ENCODE measurements at regions not wholly inside any gene's neighbourhood (a gene's known extent, or its start where the extent isn't known, plus 50 kb on each side); places are given as distances from the start of the nearest gene placed in this dataset.

DNA sequence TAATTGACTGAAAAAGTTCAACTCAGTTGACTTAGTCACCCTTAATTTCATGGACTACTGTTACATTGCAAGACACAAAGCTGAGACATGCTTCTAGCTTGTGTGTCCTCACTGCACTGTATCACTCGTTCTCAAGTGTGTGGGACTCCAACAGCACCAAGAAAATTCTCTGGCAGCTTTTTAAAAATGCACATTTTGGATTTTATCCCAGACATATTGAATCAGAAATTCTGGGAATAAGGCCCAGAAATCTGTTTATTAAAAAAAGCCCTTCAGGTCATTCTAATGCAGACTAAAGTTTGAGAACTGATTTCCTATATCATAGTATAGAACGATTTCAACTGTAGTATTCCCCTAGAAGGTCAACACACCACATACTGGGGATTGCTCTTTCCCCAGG lies 1485.3 kb downstream of the PCDH9 start:
- peak; percentile 52 for DNase-seq (ENCODE audit: low read depth)
- TF ChIP-seq, protein P1, sequence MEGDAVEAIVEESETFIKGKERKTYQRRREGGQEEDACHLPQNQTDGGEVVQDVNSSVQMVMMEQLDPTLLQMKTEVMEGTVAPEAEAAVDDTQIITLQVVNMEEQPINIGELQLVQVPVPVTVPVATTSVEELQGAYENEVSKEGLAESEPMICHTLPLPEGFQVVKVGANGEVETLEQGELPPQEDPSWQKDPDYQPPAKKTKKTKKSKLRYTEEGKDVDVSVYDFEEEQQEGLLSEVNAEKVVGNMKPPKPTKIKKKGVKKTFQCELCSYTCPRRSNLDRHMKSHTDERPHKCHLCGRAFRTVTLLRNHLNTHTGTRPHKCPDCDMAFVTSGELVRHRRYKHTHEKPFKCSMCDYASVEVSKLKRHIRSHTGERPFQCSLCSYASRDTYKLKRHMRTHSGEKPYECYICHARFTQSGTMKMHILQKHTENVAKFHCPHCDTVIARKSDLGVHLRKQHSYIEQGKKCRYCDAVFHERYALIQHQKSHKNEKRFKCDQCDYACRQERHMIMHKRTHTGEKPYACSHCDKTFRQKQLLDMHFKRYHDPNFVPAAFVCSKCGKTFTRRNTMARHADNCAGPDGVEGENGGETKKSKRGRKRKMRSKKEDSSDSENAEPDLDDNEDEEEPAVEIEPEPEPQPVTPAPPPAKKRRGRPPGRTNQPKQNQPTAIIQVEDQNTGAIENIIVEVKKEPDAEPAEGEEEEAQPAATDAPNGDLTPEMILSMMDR (IDR thresholded peaks at IDR 0.05; ENCODE audit: low read depth, low read length, missing control alignments) = no peak
- in situ Hi-C loops (cut with HindIII; ENCODE audit: low sequenced_read_pairs) = no loop called here

DNA sequence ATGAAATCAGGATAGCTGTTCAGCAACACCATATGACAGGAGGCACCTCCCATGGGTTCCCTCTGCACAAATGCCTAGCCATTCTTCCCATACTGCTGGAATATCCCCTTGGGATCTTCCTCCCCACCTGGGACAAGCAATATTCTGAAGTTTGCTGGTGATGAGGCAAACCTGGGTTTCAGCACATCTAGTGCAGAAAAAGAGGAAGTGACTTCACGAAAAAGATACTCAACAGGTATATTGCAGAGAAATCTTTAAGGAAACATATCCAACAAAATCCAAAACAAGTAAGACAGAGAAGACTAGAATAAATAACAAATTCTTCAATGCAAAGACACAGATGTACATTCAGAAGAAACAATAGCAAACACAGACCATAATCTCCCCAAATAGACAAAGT lies 1497.0 kb downstream of the PCDH9 start:
- TF ChIP-seq, protein P1 (IDR thresholded peaks at IDR 0.05; ENCODE audit: low read depth, low read length, missing control alignments) = no peak
- no peak overlapping the region for H3K4me3 ChIP-seq (ENCODE audit: low read depth, low read length)
- in situ Hi-C loops (cut with HindIII; ENCODE audit: low sequenced_read_pairs) = no loop called here
- no peak for DNase-seq (ENCODE audit: low read depth)

More for the DNA sequence above, 1485.3 kb downstream of the PCDH9 start:
- no peak overlapping the region for H3K4me3 ChIP-seq (ENCODE audit: low read depth, low read length)

DNA sequence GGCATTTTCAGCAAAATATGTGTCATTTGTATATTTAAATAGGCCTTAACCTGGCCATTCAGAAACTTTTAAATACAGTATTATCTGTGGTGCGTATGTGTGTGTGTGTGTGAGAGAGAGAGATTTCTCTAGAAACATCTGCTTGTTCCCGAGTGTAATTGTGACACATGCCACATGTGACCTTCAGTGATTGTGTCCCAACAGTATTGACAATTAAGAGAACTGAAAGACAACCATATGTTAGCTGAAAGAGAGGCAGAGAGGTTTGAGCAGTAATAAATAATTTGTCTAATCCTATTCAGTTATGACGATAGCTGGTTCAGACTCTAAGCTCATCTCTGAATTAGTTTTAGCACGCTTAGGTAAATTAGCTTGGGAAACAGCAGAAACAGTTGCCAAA lies 1503.1 kb downstream of the PCDH9 start:
- DNase-seq (ENCODE audit: low read depth) = no peak
- TF ChIP-seq, protein P1 (IDR thresholded peaks at IDR 0.05; ENCODE audit: low read depth, low read length, missing control alignments) = no peak
- in situ Hi-C loops (cut with HindIII; ENCODE audit: low sequenced_read_pairs) = no loop called here
- H3K4me3 ChIP-seq (ENCODE audit: low read depth, low read length) = no peak overlapping the region

DNA sequence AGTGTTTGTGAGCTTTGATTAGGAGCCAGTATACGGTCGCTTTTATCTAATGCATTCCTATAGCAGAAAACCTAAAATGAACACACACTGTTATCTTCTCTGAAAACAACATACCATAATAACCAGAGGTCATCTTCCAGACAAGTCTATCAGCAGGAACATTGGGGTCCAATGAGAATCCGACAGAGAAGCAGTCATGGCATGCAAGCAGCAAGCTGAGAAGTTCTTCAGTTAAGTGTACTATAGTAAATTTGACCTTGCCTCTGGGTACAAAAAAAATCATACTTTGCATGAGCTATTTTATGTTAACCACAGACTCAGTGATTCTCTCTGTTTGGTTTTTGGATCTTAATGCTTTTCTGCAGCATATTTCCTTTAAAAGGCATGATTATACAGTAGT lies 1505.1 kb downstream of the PCDH9 start:
- TF ChIP-seq, protein P1 (IDR thresholded peaks at IDR 0.05; ENCODE audit: low read depth, low read length, missing control alignments) = no peak
- DNase-seq (ENCODE audit: low read depth) = peak; percentile 6
- in situ Hi-C loops (cut with HindIII; ENCODE audit: low sequenced_read_pairs) = no loop called here
- H3K4me3 ChIP-seq (ENCODE audit: low read depth, low read length) = no peak overlapping the region

DNA sequence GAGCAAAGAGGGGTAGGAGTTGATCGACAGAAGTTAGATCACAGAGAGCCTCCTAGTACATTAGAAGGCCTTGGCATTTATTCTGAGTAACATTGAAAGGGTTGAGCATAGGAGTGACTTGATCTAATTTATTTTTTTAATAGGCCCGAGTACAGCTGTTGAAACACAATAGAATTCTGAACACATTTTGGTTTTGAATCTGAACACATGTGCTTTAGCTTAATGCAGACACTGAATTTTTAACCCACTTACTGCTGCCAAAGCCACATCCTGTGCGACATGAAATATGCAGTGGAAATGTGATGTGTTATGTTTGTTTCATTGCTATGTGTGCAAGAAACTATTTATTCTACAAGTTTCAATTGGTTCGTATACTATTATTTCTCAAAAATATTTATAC lies 1505.9 kb downstream of the PCDH9 start:
- DNase-seq (ENCODE audit: low read depth) = peak; percentile 57

DNA sequence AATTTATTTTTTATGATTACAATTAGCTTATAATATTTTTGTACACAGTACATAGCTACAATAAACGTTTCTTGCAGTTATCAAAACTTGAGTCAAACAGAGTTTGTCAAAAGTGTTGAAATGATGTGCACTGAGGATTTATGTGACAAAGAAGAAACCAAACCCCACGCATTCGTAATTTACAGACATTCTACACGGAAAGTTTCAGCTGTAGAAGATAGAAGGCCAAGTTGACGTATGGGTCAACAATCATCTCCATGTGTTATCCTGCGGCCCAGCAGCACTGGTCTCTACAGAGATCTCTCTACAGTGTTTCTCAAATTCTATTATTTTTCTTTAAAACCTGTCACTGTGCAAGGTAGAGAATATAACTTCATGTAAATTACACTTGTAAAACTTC lies 1507.6 kb downstream of the PCDH9 start:
- H3K4me3 ChIP-seq (ENCODE audit: low read depth, low read length) = no peak overlapping the region
- TF ChIP-seq, protein P1 (IDR thresholded peaks at IDR 0.05; ENCODE audit: low read depth, low read length, missing control alignments) = no peak
- in situ Hi-C loops (cut with HindIII; ENCODE audit: low sequenced_read_pairs) = no loop called here
- no peak for DNase-seq (ENCODE audit: low read depth)

More for the DNA sequence above, 1505.9 kb downstream of the PCDH9 start:
- no peak overlapping the region for H3K4me3 ChIP-seq (ENCODE audit: low read depth, low read length)
- in situ Hi-C loops (cut with HindIII; ENCODE audit: low sequenced_read_pairs) = no loop called here
- TF ChIP-seq, protein P1 (IDR thresholded peaks at IDR 0.05; ENCODE audit: low read depth, low read length, missing control alignments) = no peak

DNA sequence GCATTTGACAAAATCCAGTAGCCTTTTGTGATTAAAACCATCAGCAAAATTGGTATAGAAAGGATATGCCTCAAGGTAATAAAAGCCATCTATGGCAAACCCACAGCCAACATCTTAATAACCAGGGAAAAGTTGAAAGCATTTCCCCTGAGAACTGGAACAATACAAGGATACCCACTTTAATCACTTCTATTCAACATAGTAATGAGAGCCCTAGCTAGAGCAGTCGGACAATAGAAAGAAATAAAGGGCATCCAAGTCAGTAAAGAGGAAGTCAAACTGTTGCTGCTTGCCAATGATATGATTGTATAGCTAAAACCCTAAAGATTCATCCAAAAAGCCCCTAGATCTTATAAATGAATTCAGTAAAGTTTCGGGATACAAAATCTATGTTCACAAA lies 1510.3 kb downstream of the PCDH9 start:
- H3K4me3 ChIP-seq (ENCODE audit: low read depth, low read length) = no peak overlapping the region
- TF ChIP-seq, protein P1 (IDR thresholded peaks at IDR 0.05; ENCODE audit: low read depth, low read length, missing control alignments) = no peak
- in situ Hi-C loops (cut with HindIII; ENCODE audit: low sequenced_read_pairs) = no loop called here
- no peak for DNase-seq (ENCODE audit: low read depth)
